PC-3 (cell line): ENCODE measurements at regions not wholly inside any gene's neighbourhood (a gene's known extent, or its start where the extent isn't known, plus 50 kb on each side); places are given as distances from the start of the nearest gene placed in this dataset.

Source experiments
- ATAC-seq: fragments of 200-7000 bp; cut with Tn5 transposase; 2 replicates; pipeline ENCODE4 v1.9.1; 2020; ENCODE audit warnings: mild to moderate bottlenecking, moderate library complexity
- BruUV-seq: library from RNA; stranded (reverse); fragments of 400-500 nt; replicated peaks from 2 replicates; lab custom pipeline; 2021; lab: Mats Ljungman, UMichigan
- CTCF ChIA-PET: fragments of 300-600 bp; sonication (Branson Sonifier 250); formaldehyde crosslinking; loops from one replicate; lab custom pipeline; 2022; ENCODE audit warnings: antibody characterized with exemption; lab: Charles Lee
- POLR2A ChIA-PET: fragments of 300-600 bp; sonication (Branson Sonifier 250); formaldehyde crosslinking; loops from one replicate; lab custom pipeline; 2022; ENCODE audit warnings: antibody characterized with exemption; ENCODE audit not compliant: unreplicated experiment; lab: Charles Lee
- DNase-seq: peaks from one replicate; pipeline ENCODE4 v3.0.0-alpha.2; 2015
- H2AFZ ChIP-seq: fragments of 300-600 bp; sonication (generic); 2 replicates; pipeline ENCODE4 v1.6.0; 2016; ENCODE audit warnings: antibody characterized with exemption, low read length
- H3F3A ChIP-seq: fragments of 300-600 bp; sonication (generic); one replicate; pipeline ENCODE4 v1.6.0; 2017; ENCODE audit warnings: antibody characterized with exemption, low read length, control low read depth, mild to moderate bottlenecking; ENCODE audit not compliant: unreplicated experiment
- H3K27ac ChIP-seq: fragments of 300-600 bp; sonication (generic); 2 replicates; pipeline ENCODE4 v1.5.1; 2016; ENCODE audit warnings: mild to moderate bottlenecking, low read length
- H3K27me3 ChIP-seq: fragments of 300-600 bp; sonication (generic); 2 replicates; pipeline ENCODE4 v1.6.1; 2016; ENCODE audit warnings: low read length, mixed read lengths
- H3K36me3 ChIP-seq: fragments of 300-600 bp; sonication (generic); 2 replicates; pipeline ENCODE4 v1.6.1; 2016; ENCODE audit warnings: low read depth, mixed run types, low read length, mixed read lengths
- H3K4me1 ChIP-seq: fragments of 300-600 bp; sonication (generic); 2 replicates; pipeline ENCODE4 v1.5.1; 2016; ENCODE audit warnings: low read length; ENCODE audit not compliant: insufficient read depth
- H3K4me2 ChIP-seq: fragments of 300-600 bp; sonication (generic); 2 replicates; pipeline ENCODE4 v1.6.0; 2016; ENCODE audit warnings: low read length
- H3K4me3 ChIP-seq: fragments of 300-600 bp; sonication (generic); 2 replicates; pipeline ENCODE4 v1.5.1; 2016; ENCODE audit warnings: mild to moderate bottlenecking, low read length, mixed read lengths
- H3K79me2 ChIP-seq: fragments of 300-600 bp; sonication (generic); 2 replicates; pipeline ENCODE4 v1.6.1; 2017; ENCODE audit warnings: low read length, mixed read lengths
- H3K9ac ChIP-seq: fragments of 300-600 bp; sonication (generic); 2 replicates; pipeline ENCODE4 v1.6.0; 2016; ENCODE audit warnings: mild to moderate bottlenecking, low read length
- H3K9me2 ChIP-seq: fragments of 300-600 bp; sonication (generic); replicated peaks from 2 replicates; pipeline ENCODE4 v1.6.1; 2016; ENCODE audit warnings: mixed run types, low read length, mixed read lengths
- H3K9me3 ChIP-seq: fragments of 300-600 bp; sonication (generic); 2 replicates; pipeline ENCODE4 v1.6.1; 2016; ENCODE audit warnings: low read length, mixed read lengths
- H4K20me1 ChIP-seq: fragments of 300-600 bp; sonication (generic); 2 replicates; pipeline ENCODE4 v1.6.1; 2016; ENCODE audit warnings: low read length, mixed read lengths
- CTCF ChIP-seq: fragments of 300-600 bp; sonication (generic); conservative IDR thresholded peaks from 2 replicates; pipeline ENCODE4 v1.5.1; 2017; ENCODE audit warnings: antibody characterized with exemption, low read depth, mild to moderate bottlenecking, low read length
- EZH2 ChIP-seq: fragments of 300-600 bp; sonication (generic); IDR thresholded peaks from one replicate; pipeline ENCODE4 v1.6.1; 2017; ENCODE audit warnings: antibody characterized with exemption, mild to moderate bottlenecking, low read length; ENCODE audit not compliant: unreplicated experiment
- EZH2phosphoT487 ChIP-seq: fragments of 300-600 bp; sonication (generic); IDR thresholded peaks from 2 replicates; pipeline ENCODE4 v1.6.1; 2018; ENCODE audit warnings: mild to moderate bottlenecking, antibody characterized with exemption, low read length, borderline replicate concordance
- intact Hi-C: fragments of 100-400 bp; cut with micrococcal nuclease; formaldehyde crosslinking; loops from 2 replicates; pipeline ENCODE4 v1.9.0; 2023

- ChIA-PET CTCF (no interaction called here), POLR2A (no interaction called here)
- intact Hi-C loops: no loop called here
- Histone ChIP-seq H3K9ac (no peak overlapping the region), H3K9me3 (no peaks in the 10 kb centered on the region), H3K4me3 (no peak overlapping the region), H3K79me2 (no peaks in the 10 kb centered on the region), H3K36me3 (no peaks in the 10 kb centered on the region), H3K4me1 (peaks cover 18% of the 10 kb centered on the region), H3K27ac (peak overlapping the region; percentile 76; the same call in 1 of the 2 replicates), H3K27me3 (no peaks in the 10 kb centered on the region), H2AFZ (no peak overlapping the region), H3K9me2 (no peaks in the 10 kb centered on the region), H3F3A (no peaks in the 10 kb centered on the region), H4K20me1 (no peaks in the 10 kb centered on the region), H3K4me2 (no peak overlapping the region)
- TF ChIP-seq EZH2phosphoT487 (no peak), CTCF (no peak), EZH2 (no peak)
- ATAC-seq: no peak
- DNase-seq: no peak
- no TSS peak for BruUV-seq
Observed at GRCh38 chr18:22260208-22260820, 90.9 kb downstream of the GATA6 start.

- ATAC-seq (no peak), DNase-seq (no peak)
- Histone ChIP-seq H3K4me3 (no peak overlapping the region), H3K4me2 (no peak overlapping the region), H3K4me1 (peaks cover 12% of the 10 kb centered on the region), H2AFZ (no peak overlapping the region), H3K9me3 (no peaks in the 10 kb centered on the region), H3K79me2 (no peaks in the 10 kb centered on the region), H3K9ac (no peak overlapping the region), H3K9me2 (no peaks in the 10 kb centered on the region), H3F3A (no peaks in the 10 kb centered on the region), H3K27me3 (no peaks in the 10 kb centered on the region), H3K36me3 (no peaks in the 10 kb centered on the region), H4K20me1 (no peaks in the 10 kb centered on the region), H3K27ac (no peak overlapping the region)
- TF ChIP-seq EZH2 (no peak), EZH2phosphoT487 (no peak), CTCF (no peak)
- ChIA-PET POLR2A (no interaction called here), CTCF (no interaction called here)
- BruUV-seq: no TSS peak
- intact Hi-C loops: loop anchor here (10.0 kb wide), 1 partner anchor 308 kb away; no protein-coding TSS in a partner anchor
Observed at GRCh38 chr18:22257022-22257543, 87.7 kb downstream of the GATA6 start.

- Histone ChIP-seq H3K4me1 (peaks cover 20% of the 10 kb centered on the region), H3K27me3 (no peaks in the 10 kb centered on the region), H3K9me3 (no peaks in the 10 kb centered on the region), H3K79me2 (no peaks in the 10 kb centered on the region), H2AFZ (no peak overlapping the region), H3K4me2 (no peak overlapping the region), H3K9ac (no peak overlapping the region), H3K9me2 (no peaks in the 10 kb centered on the region), H3K4me3 (no peak overlapping the region), H3K36me3 (no peaks in the 10 kb centered on the region), H3K27ac (no peak overlapping the region), H3F3A (no peaks in the 10 kb centered on the region), H4K20me1 (no peaks in the 10 kb centered on the region)
- CTCF ChIA-PET: no interaction called here
- BruUV-seq: no TSS peak
- DNase-seq: no peak
- POLR2A ChIA-PET: no interaction called here
- no peak for ATAC-seq
- TF ChIP-seq CTCF: no peak
- TF ChIP-seq EZH2phosphoT487: no peak
- no peak for TF ChIP-seq EZH2
- intact Hi-C loops: loop anchor here (10.0 kb wide), 1 partner anchor 311 kb away; no protein-coding TSS in a partner anchor
Observed at GRCh38 chr18:22254088-22254487, 84.7 kb downstream of the GATA6 start.
